ENCODE measurements at regions not wholly inside any gene's neighbourhood (a gene's known extent, or its start where the extent isn't known, plus 50 kb on each side); places are given as distances from the start of the nearest gene placed in this dataset.
"Not testable (repeated sequence)": the region's sequence is repeated elsewhere in the genome, so short reads cannot be mapped to it uniquely, and the experiment has no call there.

GRCh38 chr6:106825156-106825555 lies 149.4 kb downstream of the CD24 start:
- TF ChIP-seq, protein P1, sequence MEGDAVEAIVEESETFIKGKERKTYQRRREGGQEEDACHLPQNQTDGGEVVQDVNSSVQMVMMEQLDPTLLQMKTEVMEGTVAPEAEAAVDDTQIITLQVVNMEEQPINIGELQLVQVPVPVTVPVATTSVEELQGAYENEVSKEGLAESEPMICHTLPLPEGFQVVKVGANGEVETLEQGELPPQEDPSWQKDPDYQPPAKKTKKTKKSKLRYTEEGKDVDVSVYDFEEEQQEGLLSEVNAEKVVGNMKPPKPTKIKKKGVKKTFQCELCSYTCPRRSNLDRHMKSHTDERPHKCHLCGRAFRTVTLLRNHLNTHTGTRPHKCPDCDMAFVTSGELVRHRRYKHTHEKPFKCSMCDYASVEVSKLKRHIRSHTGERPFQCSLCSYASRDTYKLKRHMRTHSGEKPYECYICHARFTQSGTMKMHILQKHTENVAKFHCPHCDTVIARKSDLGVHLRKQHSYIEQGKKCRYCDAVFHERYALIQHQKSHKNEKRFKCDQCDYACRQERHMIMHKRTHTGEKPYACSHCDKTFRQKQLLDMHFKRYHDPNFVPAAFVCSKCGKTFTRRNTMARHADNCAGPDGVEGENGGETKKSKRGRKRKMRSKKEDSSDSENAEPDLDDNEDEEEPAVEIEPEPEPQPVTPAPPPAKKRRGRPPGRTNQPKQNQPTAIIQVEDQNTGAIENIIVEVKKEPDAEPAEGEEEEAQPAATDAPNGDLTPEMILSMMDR (IDR thresholded peaks at IDR 0.05; ENCODE audit: low read depth, low read length) = no peak
- no peak for DNase-seq (ENCODE audit: extremely low read depth, low read depth)

GRCh38 chr6:106823732-106824351 lies 150.7 kb downstream of the CD24 start:
- DNase-seq (ENCODE audit: extremely low read depth, low read depth) = no peak

DNA sequence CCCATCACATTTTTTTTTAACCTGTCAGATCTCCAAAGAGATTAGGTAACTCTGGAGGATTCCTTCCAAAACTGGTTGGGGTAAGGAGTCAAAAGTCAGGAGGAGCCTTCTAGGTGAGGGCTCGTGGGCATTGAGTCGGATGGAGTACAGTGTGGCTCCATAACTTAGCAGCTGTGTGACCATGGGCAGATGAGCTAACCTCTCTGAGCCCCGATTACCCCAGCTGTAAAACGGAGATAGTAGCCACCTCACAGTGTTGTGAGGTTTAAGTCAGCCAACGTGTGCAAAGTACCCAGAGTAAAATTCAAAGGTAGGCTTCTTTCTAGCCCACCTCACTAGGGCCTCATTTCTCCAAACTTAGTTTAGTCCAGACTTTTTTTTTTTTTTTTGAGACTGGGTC lies 151.5 kb downstream of the CD24 start:
- TF ChIP-seq, protein P1 (IDR thresholded peaks at IDR 0.05; ENCODE audit: low read depth, low read length) = no peak
- DNase-seq (ENCODE audit: extremely low read depth, low read depth) = no peak

More at GRCh38 chr6:106823732-106824351, 150.7 kb downstream of the CD24 start:
- TF ChIP-seq, protein P1 (IDR thresholded peaks at IDR 0.05; ENCODE audit: low read depth, low read length) = no peak

- no peak for DNase-seq (ENCODE audit: extremely low read depth, low read depth)
- TF ChIP-seq, protein P1 (IDR thresholded peaks at IDR 0.05; ENCODE audit: low read depth, low read length) = no peak
Observed at GRCh38 chr6:106820412-106820852, 154.1 kb downstream of the CD24 start.

GRCh38 chr6:106811088-106811686 lies 163.3 kb downstream of the CD24 start:
- no peak for DNase-seq (ENCODE audit: extremely low read depth, low read depth)
- TF ChIP-seq, protein P1 (IDR thresholded peaks at IDR 0.05; ENCODE audit: low read depth, low read length) = no peak

DNA sequence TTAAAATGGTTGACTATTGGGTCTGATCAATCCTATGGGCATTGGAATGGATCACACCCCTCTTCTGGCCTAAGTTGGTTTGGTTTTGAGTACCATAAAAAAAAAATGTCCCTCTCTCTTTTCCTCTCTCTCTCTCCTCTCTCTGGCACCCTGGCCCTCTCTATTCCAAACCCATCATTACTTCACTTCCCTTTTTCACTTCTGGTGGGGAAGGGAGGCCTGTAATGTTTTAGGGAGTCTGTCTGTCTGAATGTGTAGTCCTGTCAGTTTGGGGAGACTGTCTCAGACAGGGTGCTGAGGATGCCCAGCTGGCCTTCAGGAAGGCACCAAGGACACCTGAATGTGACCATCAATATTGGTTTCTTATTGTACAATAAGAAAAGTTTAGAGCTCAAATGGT lies 165.8 kb downstream of the CD24 start:
- TF ChIP-seq, protein P1 (IDR thresholded peaks at IDR 0.05; ENCODE audit: low read depth, low read length) = no peak
- DNase-seq (ENCODE audit: extremely low read depth, low read depth) = no peak

DNA sequence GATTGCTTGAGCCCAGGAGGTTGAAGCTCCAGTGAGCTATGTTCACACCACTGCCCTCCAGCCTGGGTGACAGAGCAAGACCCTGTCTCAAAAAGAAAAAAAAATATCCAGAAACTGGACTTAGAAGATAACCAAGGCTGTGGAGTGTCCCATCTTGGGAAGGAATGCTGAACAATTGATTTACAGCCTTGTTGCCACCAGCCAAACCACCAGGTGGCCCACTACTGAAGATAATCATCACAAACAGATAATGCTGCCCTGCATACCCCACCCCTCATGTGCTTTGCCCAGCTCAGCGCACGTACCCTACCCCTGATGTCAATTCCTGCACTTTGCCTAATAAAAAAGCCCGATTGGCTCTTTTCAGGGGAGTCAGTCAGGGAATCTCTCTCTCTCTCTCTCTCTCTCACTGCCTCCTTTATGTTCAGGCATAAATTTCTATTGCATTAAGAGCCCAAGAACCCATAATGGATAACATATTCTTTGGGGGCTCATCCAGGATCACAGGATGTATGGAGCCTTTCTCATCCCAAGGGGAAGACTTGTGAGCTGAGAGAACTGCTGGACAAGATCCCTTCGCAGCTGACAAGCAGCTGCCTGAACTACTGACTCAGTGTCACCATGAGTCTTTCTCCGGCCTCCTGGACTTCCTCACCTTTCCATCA lies 166.4 kb downstream of the CD24 start:
- no peak for DNase-seq (ENCODE audit: extremely low read depth, low read depth)

GRCh38 chr6:106806253-106806652 lies 168.3 kb downstream of the CD24 start:
- DNase-seq (ENCODE audit: extremely low read depth, low read depth) = not testable (repeated sequence)

More for the DNA sequence above, 166.4 kb downstream of the CD24 start:
- TF ChIP-seq, protein P1 (IDR thresholded peaks at IDR 0.05; ENCODE audit: low read depth, low read length) = no peak
